KMS-11 (cell line): ENCODE measurements at regions not wholly inside any gene's neighbourhood (a gene's known extent, or its start where the extent isn't known, plus 50 kb on each side); places are given as distances from the start of the nearest gene placed in this dataset.

ENCODE experiments used
- H2AFZ ChIP-seq: fragments of 200-600 bp; sonication (generic); 2 replicates; pipeline ENCODE4 v1.6.1; 2016; ENCODE audit warnings: antibody characterized with exemption, mixed run types, low read depth
- H3K27ac ChIP-seq: fragments of 200-600 bp; sonication (generic); 2 replicates; pipeline ENCODE4 v1.6.1; 2016; ENCODE audit warnings: mild to moderate bottlenecking, mixed run types
- H3K27me3 ChIP-seq: fragments of 200-600 bp; sonication (generic); 2 replicates; pipeline ENCODE4 v1.6.1; 2017; ENCODE audit warnings: mild to moderate bottlenecking, low read depth, mixed run types, moderate library complexity; ENCODE audit not compliant: insufficient read depth
- H3K36me3 ChIP-seq: fragments of 200-600 bp; sonication (generic); 2 replicates; pipeline ENCODE4 v1.6.1; 2017; ENCODE audit warnings: mild to moderate bottlenecking, mixed run types; ENCODE audit not compliant: insufficient read depth
- H3K4me1 ChIP-seq: fragments of 200-600 bp; sonication (generic); 2 replicates; pipeline ENCODE4 v1.6.1; 2016; ENCODE audit warnings: mild to moderate bottlenecking, low read depth, mixed run types; ENCODE audit not compliant: poor library complexity, severe bottlenecking
- H3K4me2 ChIP-seq: fragments of 200-600 bp; sonication (generic); 2 replicates; pipeline ENCODE4 v1.7.0; 2016; ENCODE audit warnings: mild to moderate bottlenecking, mixed run types
- H3K4me3 ChIP-seq: fragments of 200-600 bp; sonication (generic); IDR thresholded peaks from 2 replicates; pipeline ENCODE4 v1.6.1; 2017; ENCODE audit warnings: low read depth, low read length, mixed read lengths; ENCODE audit not compliant: insufficient read depth
- H3K79me2 ChIP-seq: fragments of 200-600 bp; sonication (generic); 2 replicates; pipeline ENCODE4 v1.6.1; 2016; ENCODE audit warnings: low read depth, mixed run types; ENCODE audit not compliant: insufficient read depth
- H3K9ac ChIP-seq: fragments of 200-600 bp; sonication (generic); 2 replicates; pipeline ENCODE4 v1.6.1; 2016; ENCODE audit warnings: mild to moderate bottlenecking, mixed run types
- H4K20me1 ChIP-seq: fragments of 200-600 bp; sonication (generic); 2 replicates; pipeline ENCODE4 v1.6.1; 2016; ENCODE audit warnings: mild to moderate bottlenecking, mixed run types; ENCODE audit not compliant: insufficient read depth
- TF ChIP-seq, protein P1 (sequence below): fragments of 200-600 bp; sonication (generic); conservative IDR thresholded peaks from 2 replicates; pipeline ENCODE4 v1.6.1; 2017; ENCODE audit warnings: low read depth, mild to moderate bottlenecking, antibody characterized with exemption, low read length, moderate library complexity, mixed read lengths

GRCh38 chr7:53087274-53087673 is 51.8 kb downstream of the POM121L12 start:
- no peaks in the 10 kb centered on the region for H3K79me2 ChIP-seq

GRCh38 chr7:53094191-53094590 is 58.8 kb downstream of the POM121L12 start:
- Histone ChIP-seq H4K20me1 (no peaks in the 10 kb centered on the region), H3K36me3 (no peaks in the 10 kb centered on the region), H3K27ac (no peak overlapping the region), H3K27me3 (no peaks in the 10 kb centered on the region), H2AFZ (no peak overlapping the region), H3K4me1 (no peaks in the 10 kb centered on the region), H3K9ac (no peak overlapping the region), H3K4me2 (no peak overlapping the region), H3K79me2 (no peaks in the 10 kb centered on the region), H3K4me3 (no peak overlapping the region)
- TF ChIP-seq, protein P1, sequence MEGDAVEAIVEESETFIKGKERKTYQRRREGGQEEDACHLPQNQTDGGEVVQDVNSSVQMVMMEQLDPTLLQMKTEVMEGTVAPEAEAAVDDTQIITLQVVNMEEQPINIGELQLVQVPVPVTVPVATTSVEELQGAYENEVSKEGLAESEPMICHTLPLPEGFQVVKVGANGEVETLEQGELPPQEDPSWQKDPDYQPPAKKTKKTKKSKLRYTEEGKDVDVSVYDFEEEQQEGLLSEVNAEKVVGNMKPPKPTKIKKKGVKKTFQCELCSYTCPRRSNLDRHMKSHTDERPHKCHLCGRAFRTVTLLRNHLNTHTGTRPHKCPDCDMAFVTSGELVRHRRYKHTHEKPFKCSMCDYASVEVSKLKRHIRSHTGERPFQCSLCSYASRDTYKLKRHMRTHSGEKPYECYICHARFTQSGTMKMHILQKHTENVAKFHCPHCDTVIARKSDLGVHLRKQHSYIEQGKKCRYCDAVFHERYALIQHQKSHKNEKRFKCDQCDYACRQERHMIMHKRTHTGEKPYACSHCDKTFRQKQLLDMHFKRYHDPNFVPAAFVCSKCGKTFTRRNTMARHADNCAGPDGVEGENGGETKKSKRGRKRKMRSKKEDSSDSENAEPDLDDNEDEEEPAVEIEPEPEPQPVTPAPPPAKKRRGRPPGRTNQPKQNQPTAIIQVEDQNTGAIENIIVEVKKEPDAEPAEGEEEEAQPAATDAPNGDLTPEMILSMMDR, result no peak

More at GRCh38 chr7:53087274-53087673, 51.8 kb downstream of the POM121L12 start:
- TF ChIP-seq, protein P1, result no peak
- no peak overlapping the region for H3K9ac ChIP-seq
- no peaks in the 10 kb centered on the region for H4K20me1 ChIP-seq
- no peak overlapping the region for H2AFZ ChIP-seq
- no peaks in the 10 kb centered on the region for H3K4me1 ChIP-seq
- H3K36me3 ChIP-seq, result no peaks in the 10 kb centered on the region
- no peak overlapping the region for H3K4me2 ChIP-seq
- H3K27ac ChIP-seq, result no peak overlapping the region
- H3K4me3 ChIP-seq, result no peak overlapping the region
- no peaks in the 10 kb centered on the region for H3K27me3 ChIP-seq

DNA sequence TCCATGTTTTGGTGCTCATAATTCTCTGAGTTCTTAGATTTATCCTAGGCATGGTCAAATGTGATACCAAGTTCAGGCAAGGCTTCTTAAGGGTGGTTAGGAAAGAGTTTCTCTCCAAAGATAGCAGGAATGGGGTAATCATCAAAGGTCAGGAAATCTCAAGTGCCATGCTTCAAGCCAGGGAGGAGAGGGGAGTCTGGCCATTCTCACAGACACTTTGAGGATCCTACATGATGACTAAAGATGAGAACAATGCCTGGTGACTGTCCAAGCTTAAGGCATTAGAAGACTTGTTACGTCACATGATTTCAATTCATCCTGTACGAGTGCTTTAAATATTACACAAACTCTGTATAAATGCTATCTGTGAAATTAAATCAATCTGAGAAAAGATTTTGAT is 59.4 kb downstream of the POM121L12 start:
- TF ChIP-seq, protein P1, result no peak
- no peaks in the 10 kb centered on the region for H3K27me3 ChIP-seq
- no peak overlapping the region for H2AFZ ChIP-seq
- no peak overlapping the region for H3K4me2 ChIP-seq
- H4K20me1 ChIP-seq, result no peaks in the 10 kb centered on the region
- H3K79me2 ChIP-seq, result no peaks in the 10 kb centered on the region
- no peaks in the 10 kb centered on the region for H3K4me1 ChIP-seq
- no peak overlapping the region for H3K9ac ChIP-seq
- H3K36me3 ChIP-seq, result no peaks in the 10 kb centered on the region
- H3K4me3 ChIP-seq, result no peak overlapping the region
- no peak overlapping the region for H3K27ac ChIP-seq

- no peak overlapping the region for H3K4me3 ChIP-seq
- no peaks in the 10 kb centered on the region for H3K4me1 ChIP-seq
- no peak overlapping the region for H2AFZ ChIP-seq
- no peak overlapping the region for H3K27ac ChIP-seq
- no peaks in the 10 kb centered on the region for H3K79me2 ChIP-seq
- no peak overlapping the region for H3K9ac ChIP-seq
- H3K4me2 ChIP-seq, result no peak overlapping the region
- H3K27me3 ChIP-seq, result no peaks in the 10 kb centered on the region
- no peaks in the 10 kb centered on the region for H3K36me3 ChIP-seq
- TF ChIP-seq, protein P1, result no peak
- no peaks in the 10 kb centered on the region for H4K20me1 ChIP-seq
Measured at GRCh38 chr7:53095731-53096501, 60.5 kb downstream of the POM121L12 start.
